ENCODE measurements at regions not wholly inside any gene's neighbourhood (a gene's known extent, or its start where the extent isn't known, plus 50 kb on each side); places are given as distances from the start of the nearest gene placed in this dataset.
"Not testable (repeated sequence)": the region's sequence is repeated elsewhere in the genome, so short reads cannot be mapped to it uniquely, and the experiment has no call there.

DNA sequence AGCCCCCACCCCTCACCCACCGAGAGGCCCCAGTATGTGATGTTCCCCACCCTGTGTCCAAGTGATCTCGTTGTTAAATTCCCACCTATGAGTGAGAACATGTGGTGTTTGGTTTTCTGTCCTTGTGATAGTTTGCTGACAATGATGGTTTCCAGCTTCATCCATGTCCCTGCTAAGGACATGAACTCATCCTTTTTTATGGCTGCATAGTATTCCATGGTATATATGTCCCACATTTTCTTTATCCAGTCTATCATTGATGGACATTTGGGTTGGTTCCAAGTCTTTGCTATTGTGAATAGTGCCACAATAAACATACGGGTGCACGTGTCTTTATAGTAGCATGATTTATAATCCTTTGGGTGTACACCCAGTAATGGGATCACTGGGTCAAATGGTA, 79.2 kb downstream of the PXDC1 start:
- H3K4me1 ChIP-seq (ENCODE audit: control insufficient read depth, insufficient read depth, low read length, poor library complexity, severe bottlenecking); H3K4me3 ChIP-seq (ENCODE audit: extremely low read depth, insufficient read depth, low read length, poor library complexity, severe bottlenecking); H3K9me3 ChIP-seq (ENCODE audit: control insufficient read depth, low read length); H3K36me3 ChIP-seq (ENCODE audit: control insufficient read depth, insufficient read depth, low read length); H3K27ac ChIP-seq (ENCODE audit: low read depth, low read length, severe bottlenecking): not testable (repeated sequence)
- WGBS, 2 experiments (ENCODE audit: insufficient coverage in 2 of 2), result 80% methylated on average over 2 of the region's 4 CpGs; no CpG with 5 or more reads in 1 of the 2 experiments

DNA sequence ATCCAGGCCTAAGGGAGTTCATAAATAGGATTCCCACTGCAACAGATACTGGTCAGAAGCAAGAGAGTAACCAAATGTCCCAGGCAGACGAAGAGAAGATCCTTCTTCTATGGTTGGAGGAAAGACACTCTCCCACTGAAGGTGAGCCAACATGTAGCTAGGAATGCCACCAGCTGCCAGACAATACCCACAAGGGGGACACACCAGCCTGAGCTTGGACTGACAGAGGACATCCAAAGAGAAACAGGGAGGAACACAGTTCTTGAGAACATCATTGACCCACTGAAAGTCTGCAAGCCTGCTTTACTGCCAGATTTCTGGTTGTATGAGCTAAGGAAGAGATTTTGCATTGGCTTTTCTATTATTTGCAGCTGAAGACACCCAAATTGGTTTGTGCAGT, 80.1 kb downstream of the PXDC1 start:
- H3K4me3 ChIP-seq (ENCODE audit: extremely low read depth, insufficient read depth, low read length, poor library complexity, severe bottlenecking), result no peak overlapping the region
- 82 to 100% methylated on average over 1 of the region's 1 CpG for WGBS, 2 experiments (ENCODE audit: insufficient coverage in 2 of 2)
- no peak overlapping the region for H3K27ac ChIP-seq (ENCODE audit: low read depth, low read length, severe bottlenecking)
- H3K9me3 ChIP-seq (ENCODE audit: control insufficient read depth, low read length), result no peaks in the 10 kb centered on the region
- no peaks in the 10 kb centered on the region for H3K36me3 ChIP-seq (ENCODE audit: control insufficient read depth, insufficient read depth, low read length)
- no peaks in the 10 kb centered on the region for H3K4me1 ChIP-seq (ENCODE audit: control insufficient read depth, insufficient read depth, low read length, poor library complexity, severe bottlenecking)

DNA sequence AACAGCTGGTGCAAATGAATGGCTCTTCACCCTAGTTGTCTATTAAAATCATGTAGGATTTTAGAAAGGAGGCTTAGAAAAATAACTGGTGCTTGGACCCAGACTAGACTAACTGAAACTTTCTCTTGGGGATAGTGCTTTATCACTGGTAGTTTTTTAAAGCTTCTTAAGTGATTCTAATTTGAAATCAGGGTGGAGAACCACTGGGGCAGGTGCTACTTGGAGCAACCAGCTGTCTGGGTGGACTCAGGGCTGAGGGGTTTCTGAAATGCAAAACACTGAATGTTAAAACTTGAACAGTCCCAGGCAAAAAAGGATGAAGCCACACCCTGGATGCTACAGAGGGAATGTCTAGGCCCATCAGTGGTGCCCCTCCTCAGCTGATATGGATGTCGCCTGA, 81.2 kb downstream of the PXDC1 start:
- no peak overlapping the region for H3K4me3 ChIP-seq (ENCODE audit: extremely low read depth, insufficient read depth, low read length, poor library complexity, severe bottlenecking)
- H3K9me3 ChIP-seq (ENCODE audit: control insufficient read depth, low read length), result no peaks in the 10 kb centered on the region
- WGBS, 2 experiments (ENCODE audit: insufficient coverage in 2 of 2), result 75 to 100% methylated on average over 1 of the region's 1 CpG
- no peaks in the 10 kb centered on the region for H3K36me3 ChIP-seq (ENCODE audit: control insufficient read depth, insufficient read depth, low read length)
- H3K4me1 ChIP-seq (ENCODE audit: control insufficient read depth, insufficient read depth, low read length, poor library complexity, severe bottlenecking), result peaks cover 6% of the 10 kb centered on the region
- H3K27ac ChIP-seq (ENCODE audit: low read depth, low read length, severe bottlenecking), result no peak overlapping the region

DNA sequence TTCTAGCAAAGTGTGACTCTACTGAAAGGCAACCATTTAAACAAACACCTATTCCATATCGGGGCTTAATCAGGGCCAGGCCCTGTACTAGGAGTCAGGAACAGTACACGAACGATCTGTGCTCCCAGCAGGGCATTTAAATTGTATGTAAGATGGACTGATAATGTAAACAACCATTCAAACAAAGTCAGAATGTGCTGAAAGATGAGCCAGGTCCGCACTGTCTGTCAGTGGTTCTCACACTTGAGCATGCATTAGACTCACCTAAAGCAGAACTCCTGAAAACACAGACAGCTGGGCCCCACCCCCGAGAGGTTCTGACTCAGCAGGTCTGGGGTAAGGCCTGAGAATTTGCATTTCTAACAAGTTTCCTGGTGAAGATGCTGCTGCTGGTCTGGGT, 81.6 kb downstream of the PXDC1 start:
- Histone ChIP-seq H3K9me3 (ENCODE audit: control insufficient read depth, low read length) (no peaks in the 10 kb centered on the region), H3K27ac (ENCODE audit: low read depth, low read length, severe bottlenecking) (no peak overlapping the region), H3K4me1 (ENCODE audit: control insufficient read depth, insufficient read depth, low read length, poor library complexity, severe bottlenecking) (peaks cover 10% of the 10 kb centered on the region), H3K4me3 (ENCODE audit: extremely low read depth, insufficient read depth, low read length, poor library complexity, severe bottlenecking) (no peak overlapping the region), H3K36me3 (ENCODE audit: control insufficient read depth, insufficient read depth, low read length) (no peaks in the 10 kb centered on the region)
- 88 to 95% methylated on average over 2 to 4 of the region's 5 CpGs for WGBS, 2 experiments (ENCODE audit: insufficient coverage in 2 of 2)

DNA sequence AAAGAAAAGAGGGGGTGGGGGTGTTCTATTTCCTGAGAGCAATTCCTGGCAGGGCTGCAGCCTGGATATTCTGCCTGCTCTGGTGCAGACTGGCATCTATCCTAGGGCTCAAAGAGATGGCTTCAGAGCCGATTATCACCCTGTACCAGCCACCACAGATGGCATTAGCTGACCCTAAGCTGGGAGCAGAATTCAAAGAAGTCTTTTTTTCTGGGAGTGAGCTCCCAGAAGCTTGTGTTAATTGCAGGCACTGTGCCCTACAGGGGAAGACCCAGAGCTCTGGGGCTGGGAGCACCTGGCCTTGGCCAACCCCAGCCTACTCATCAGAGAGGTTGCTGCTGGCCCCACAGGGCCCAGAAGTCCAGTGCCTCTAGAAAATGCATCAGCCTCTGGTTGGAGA, 85.9 kb downstream of the PXDC1 start:
- WGBS, 2 experiments (ENCODE audit: insufficient coverage in 2 of 2), result 100% methylated on average over 1 of the region's 1 CpG; no CpG with 5 or more reads in 1 of the 2 experiments
- Histone ChIP-seq H3K4me3 (ENCODE audit: extremely low read depth, insufficient read depth, low read length, poor library complexity, severe bottlenecking) (no peak overlapping the region), H3K4me1 (ENCODE audit: control insufficient read depth, insufficient read depth, low read length, poor library complexity, severe bottlenecking) (peaks cover 20% of the 10 kb centered on the region), H3K27ac (ENCODE audit: low read depth, low read length, severe bottlenecking) (peak overlapping the region; percentile 89), H3K36me3 (ENCODE audit: control insufficient read depth, insufficient read depth, low read length) (no peaks in the 10 kb centered on the region), H3K9me3 (ENCODE audit: control insufficient read depth, low read length) (no peaks in the 10 kb centered on the region)

DNA sequence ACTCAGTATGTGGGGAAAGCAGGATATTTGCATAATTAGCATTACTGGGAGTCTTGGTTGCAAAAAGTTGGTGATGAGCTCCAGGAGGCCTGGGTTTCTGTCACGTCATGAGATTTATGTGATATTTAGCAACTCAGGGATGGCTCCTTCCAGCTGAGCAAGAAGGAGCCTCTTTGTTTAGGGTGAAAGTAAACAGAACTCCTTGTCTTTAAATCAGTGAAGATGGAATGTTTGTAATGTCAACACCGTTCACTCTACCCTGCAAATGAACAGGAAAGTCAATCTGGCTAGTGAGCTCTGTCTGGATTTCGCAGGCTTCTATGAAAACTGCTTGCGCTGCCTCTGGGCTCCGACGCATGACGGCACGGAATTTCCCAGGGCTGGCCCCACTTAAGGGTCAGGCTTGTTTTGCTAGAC, 86.9 kb downstream of the PXDC1 start:
- Histone ChIP-seq H3K4me1 (ENCODE audit: control insufficient read depth, insufficient read depth, low read length, poor library complexity, severe bottlenecking) (peaks cover 20% of the 10 kb centered on the region), H3K9me3 (ENCODE audit: control insufficient read depth, low read length) (no peaks in the 10 kb centered on the region), H3K4me3 (ENCODE audit: extremely low read depth, insufficient read depth, low read length, poor library complexity, severe bottlenecking) (no peak overlapping the region), H3K36me3 (ENCODE audit: control insufficient read depth, insufficient read depth, low read length) (no peaks in the 10 kb centered on the region), H3K27ac (ENCODE audit: low read depth, low read length, severe bottlenecking) (peak overlapping the region; percentile 89)
- 55% methylated on average over 7 to 8 of the region's 8 CpGs for WGBS, 2 experiments (ENCODE audit: insufficient coverage in 2 of 2)

DNA sequence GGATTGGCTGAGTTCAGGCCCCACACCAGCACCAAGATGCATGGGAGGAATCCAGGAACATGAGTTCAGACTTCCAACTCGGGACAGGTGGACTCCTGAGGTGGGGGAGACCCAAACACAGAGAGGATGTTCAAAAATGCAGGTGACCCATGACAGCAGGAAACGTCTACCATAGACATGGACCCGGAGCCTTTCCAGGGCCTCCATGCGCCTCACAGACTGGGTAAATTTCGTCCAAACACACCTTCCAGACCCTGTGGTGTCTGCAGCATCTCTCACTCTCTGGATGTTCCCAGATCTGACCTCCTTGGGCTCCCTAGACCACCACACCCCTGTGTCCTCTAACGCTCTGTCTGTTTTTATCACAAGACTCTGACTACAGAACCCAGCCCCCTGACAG, 87.7 kb downstream of the PXDC1 start:
- no peak overlapping the region for H3K4me3 ChIP-seq (ENCODE audit: extremely low read depth, insufficient read depth, low read length, poor library complexity, severe bottlenecking)
- H3K27ac ChIP-seq (ENCODE audit: low read depth, low read length, severe bottlenecking), result no peak overlapping the region
- H3K36me3 ChIP-seq (ENCODE audit: control insufficient read depth, insufficient read depth, low read length), result no peaks in the 10 kb centered on the region
- WGBS, 2 experiments (ENCODE audit: insufficient coverage in 2 of 2), result 85 to 91% methylated on average over 5 to 6 of the region's 6 CpGs
- H3K9me3 ChIP-seq (ENCODE audit: control insufficient read depth, low read length), result no peaks in the 10 kb centered on the region
- H3K4me1 ChIP-seq (ENCODE audit: control insufficient read depth, insufficient read depth, low read length, poor library complexity, severe bottlenecking), result peaks cover 20% of the 10 kb centered on the region

DNA sequence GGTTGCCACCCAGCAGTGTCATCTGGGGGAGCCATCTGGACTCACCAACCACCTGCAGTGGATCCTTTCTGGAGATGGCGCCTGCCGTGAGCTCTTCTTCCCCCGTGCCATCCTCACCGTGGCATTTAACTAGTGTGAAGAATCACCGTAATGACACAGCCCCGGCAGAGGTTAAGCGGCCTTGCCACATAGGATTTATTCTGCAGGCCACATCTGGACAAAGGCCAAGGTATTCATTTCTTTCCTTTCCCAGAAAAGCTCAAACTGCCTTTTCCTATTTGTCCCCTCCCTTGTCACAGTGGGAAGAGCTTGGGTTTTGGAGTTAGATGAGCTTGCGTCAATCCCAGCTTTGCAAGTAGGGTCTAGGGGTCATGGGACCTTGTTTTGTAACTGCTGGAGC, 88.4 kb downstream of the PXDC1 start:
- 91 to 95% methylated on average over 7 to 8 of the region's 8 CpGs for WGBS, 2 experiments (ENCODE audit: insufficient coverage in 2 of 2)
- Histone ChIP-seq H3K9me3 (ENCODE audit: control insufficient read depth, low read length) (no peaks in the 10 kb centered on the region), H3K27ac (ENCODE audit: low read depth, low read length, severe bottlenecking) (no peak overlapping the region), H3K4me3 (ENCODE audit: extremely low read depth, insufficient read depth, low read length, poor library complexity, severe bottlenecking) (no peak overlapping the region), H3K36me3 (ENCODE audit: control insufficient read depth, insufficient read depth, low read length) (no peaks in the 10 kb centered on the region), H3K4me1 (ENCODE audit: control insufficient read depth, insufficient read depth, low read length, poor library complexity, severe bottlenecking) (peaks cover 20% of the 10 kb centered on the region)

DNA sequence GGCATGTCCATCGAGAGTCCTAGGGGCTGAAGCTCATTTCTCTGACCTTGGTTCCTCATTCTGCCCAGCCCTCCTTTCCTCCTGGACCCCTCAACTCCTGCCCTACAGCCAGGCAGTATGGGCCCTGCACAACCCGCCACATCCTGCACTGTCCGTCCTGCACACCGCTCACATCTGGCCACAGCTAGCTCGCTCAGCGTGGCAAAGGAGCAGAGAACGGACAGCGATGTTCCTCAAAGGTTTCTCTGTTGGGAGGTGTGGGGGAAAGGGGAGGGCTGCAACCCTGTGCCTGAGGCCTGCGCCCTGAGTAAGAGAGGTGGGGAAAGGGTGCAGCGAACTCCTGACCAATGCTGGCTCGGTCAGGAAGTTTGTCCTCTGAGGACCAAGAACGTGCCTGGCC, 90.1 kb downstream of the PXDC1 start:
- Histone ChIP-seq H3K9me3 (ENCODE audit: control insufficient read depth, low read length) (no peaks in the 10 kb centered on the region), H3K4me1 (ENCODE audit: control insufficient read depth, insufficient read depth, low read length, poor library complexity, severe bottlenecking) (peaks cover 20% of the 10 kb centered on the region), H3K36me3 (ENCODE audit: control insufficient read depth, insufficient read depth, low read length) (no peaks in the 10 kb centered on the region), H3K27ac (ENCODE audit: low read depth, low read length, severe bottlenecking) (no peak overlapping the region), H3K4me3 (ENCODE audit: extremely low read depth, insufficient read depth, low read length, poor library complexity, severe bottlenecking) (no peak overlapping the region)
- WGBS, 2 experiments (ENCODE audit: insufficient coverage in 2 of 2), result 91 to 93% methylated on average over 11 to 12 of the region's 12 CpGs

DNA sequence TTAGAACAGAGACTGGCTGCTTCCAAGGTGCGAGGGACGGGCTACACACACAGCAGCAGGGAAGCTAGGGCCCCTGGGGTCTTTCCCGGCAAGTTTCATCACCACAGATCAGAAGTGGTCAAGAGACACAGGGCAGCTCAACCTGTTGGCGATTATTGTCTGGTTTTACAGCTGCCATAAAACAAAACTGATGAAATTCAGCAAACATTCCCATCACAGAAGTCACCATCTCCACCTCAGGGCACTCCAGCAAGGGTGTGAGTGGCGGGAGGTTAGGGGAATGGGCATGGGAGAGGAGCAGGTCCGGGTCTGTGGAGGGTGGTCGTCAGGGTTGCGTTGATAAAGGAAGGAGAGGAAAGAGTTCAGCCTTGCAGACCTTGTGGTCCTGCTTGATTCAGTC, 91.0 kb downstream of the PXDC1 start:
- no peaks in the 10 kb centered on the region for H3K36me3 ChIP-seq (ENCODE audit: control insufficient read depth, insufficient read depth, low read length)
- peaks cover 15% of the 10 kb centered on the region for H3K4me1 ChIP-seq (ENCODE audit: control insufficient read depth, insufficient read depth, low read length, poor library complexity, severe bottlenecking)
- WGBS, 2 experiments (ENCODE audit: insufficient coverage in 2 of 2), result 79 to 97% methylated on average over 4 to 5 of the region's 8 CpGs
- no peak overlapping the region for H3K27ac ChIP-seq (ENCODE audit: low read depth, low read length, severe bottlenecking)
- no peaks in the 10 kb centered on the region for H3K9me3 ChIP-seq (ENCODE audit: control insufficient read depth, low read length)
- no peak overlapping the region for H3K4me3 ChIP-seq (ENCODE audit: extremely low read depth, insufficient read depth, low read length, poor library complexity, severe bottlenecking)

DNA sequence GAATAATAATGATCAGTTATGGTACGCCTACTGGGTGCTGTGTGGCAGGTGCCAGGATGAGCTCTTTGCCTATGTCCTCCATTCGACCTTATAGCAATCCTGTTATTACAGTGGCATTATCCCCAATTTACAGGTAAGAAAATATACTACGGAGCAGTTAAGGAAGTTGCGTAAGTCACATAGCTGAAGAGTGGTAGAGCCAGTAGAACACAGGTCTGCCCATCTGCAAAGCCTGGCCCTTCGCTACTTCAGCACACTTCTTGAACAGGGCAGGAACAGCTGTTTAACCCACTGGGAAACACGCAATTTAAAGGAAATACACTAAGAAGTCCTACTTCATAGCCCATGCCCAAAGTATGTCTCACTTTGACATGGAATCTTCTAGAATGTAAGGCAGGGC, 91.8 kb downstream of the PXDC1 start:
- H3K27ac ChIP-seq (ENCODE audit: low read depth, low read length, severe bottlenecking), result no peak overlapping the region
- H3K4me1 ChIP-seq (ENCODE audit: control insufficient read depth, insufficient read depth, low read length, poor library complexity, severe bottlenecking), result peaks cover 8% of the 10 kb centered on the region
- H3K36me3 ChIP-seq (ENCODE audit: control insufficient read depth, insufficient read depth, low read length), result no peaks in the 10 kb centered on the region
- H3K9me3 ChIP-seq (ENCODE audit: control insufficient read depth, low read length), result no peaks in the 10 kb centered on the region
- H3K4me3 ChIP-seq (ENCODE audit: extremely low read depth, insufficient read depth, low read length, poor library complexity, severe bottlenecking), result no peak overlapping the region
- 88 to 100% methylated on average over 1 to 4 of the region's 6 CpGs for WGBS, 2 experiments (ENCODE audit: insufficient coverage in 2 of 2)

Measured in mesodermal cell (in vitro differentiated cells).